Common myeloid progenitor, CD34-positive (primary cell): ENCODE measurements at regions not wholly inside any gene's neighbourhood (a gene's known extent, or its start where the extent isn't known, plus 50 kb on each side); places are given as distances from the start of the nearest gene placed in this dataset.

Experiments
- CTCF ChIA-PET: fragments of 350-600 bp; sonication (Branson Sonifier 250); formaldehyde crosslinking; loops from one replicate; lab custom pipeline; 2021; ENCODE audit warnings: antibody characterized with exemption; lab: Charles Lee
- POLR2A ChIA-PET: fragments of 350-600 bp; sonication (Branson Sonifier 250); formaldehyde crosslinking; loops from one replicate; lab custom pipeline; 2021; ENCODE audit warnings: antibody characterized with exemption; lab: Charles Lee
- DNase-seq, 3 donors: peaks; one replicate each; pipeline versions ENCODE4 v3.0.0 to v3.0.0-alpha.2; 2013
- H3K27ac ChIP-seq, 2 experiments: 1 replicate in 1 of 2; 2 replicates in 1 of 2; pipeline ENCODE4 v1.7.0; 2013; ENCODE audit warnings: inconsistent platforms in 2 of 2, low read length in 2 of 2, mild to moderate bottlenecking in 2 of 2, low read depth in 1 of 2, moderate library complexity in 1 of 2; ENCODE audit not compliant: severe bottlenecking in 2 of 2, insufficient read depth in 1 of 2, poor library complexity in 1 of 2
- H3K27me3 ChIP-seq, 5 experiments: replicated peaks in 2 of 5; 1 replicate in 3 of 5; 2 replicates in 2 of 5; pipeline versions ENCODE4 v1.6.1 to v1.7.0; 2013; ENCODE audit warnings: low read length in 4 of 5, mild to moderate bottlenecking in 2 of 5, moderate library complexity in 2 of 5, inconsistent platforms in 1 of 5; ENCODE audit not compliant: insufficient read depth in 5 of 5, control insufficient read depth in 4 of 5
- H3K36me3 ChIP-seq, 4 experiments: 1 replicate in 2 of 4; 2 replicates in 2 of 4; pipeline versions ENCODE4 v1.6.1 to v1.7.0; 2013; ENCODE audit warnings: low read length in 3 of 4, control low read depth in 1 of 4, mild to moderate bottlenecking in 1 of 4; ENCODE audit not compliant: control insufficient read depth in 4 of 4, insufficient read depth in 4 of 4
- H3K4me1 ChIP-seq, 4 experiments: 1 replicate in 3 of 4; 2 replicates in 1 of 4; pipeline versions ENCODE4 v1.6.1 to v1.7.1; 2013; ENCODE audit warnings: low read length in 3 of 4, mild to moderate bottlenecking in 3 of 4, control low read depth in 1 of 4, inconsistent platforms in 1 of 4, moderate library complexity in 1 of 4; ENCODE audit not compliant: control insufficient read depth in 4 of 4, insufficient read depth in 4 of 4; ENCODE audit errors: control extremely low read depth in 1 of 4
- H3K4me3 ChIP-seq, 7 experiments: 1 replicate in 4 of 7; 2 replicates in 3 of 7; pipeline versions ENCODE4 v1.5.1 to v1.7.0; 2013; ENCODE audit warnings: mild to moderate bottlenecking in 7 of 7, low read length in 6 of 7, moderate library complexity in 6 of 7, inconsistent platforms in 2 of 7, low read depth in 2 of 7, control low read depth in 1 of 7; ENCODE audit not compliant: insufficient read depth in 4 of 7, control insufficient read depth in 1 of 7; ENCODE audit errors: extremely low read depth in 1 of 7
- H3K9me3 ChIP-seq, 5 experiments: 1 replicate in 4 of 5; 2 replicates in 1 of 5; pipeline versions ENCODE4 v1.6.1 to v1.7.1; 2013; ENCODE audit warnings: low read length in 4 of 5, mild to moderate bottlenecking in 2 of 5, inconsistent platforms in 1 of 5, low read depth in 1 of 5, moderate library complexity in 1 of 5; ENCODE audit not compliant: control insufficient read depth in 4 of 5, insufficient read depth in 2 of 5; ENCODE audit errors: control extremely low read depth in 1 of 5
- WGBS: methylation state at CpG from one replicate; pipeline ENCODE4 v1.1.5; 2013; ENCODE audit not compliant: insufficient coverage; 5-methylcytosine and 5-hydroxymethylcytosine counted together

DNA sequence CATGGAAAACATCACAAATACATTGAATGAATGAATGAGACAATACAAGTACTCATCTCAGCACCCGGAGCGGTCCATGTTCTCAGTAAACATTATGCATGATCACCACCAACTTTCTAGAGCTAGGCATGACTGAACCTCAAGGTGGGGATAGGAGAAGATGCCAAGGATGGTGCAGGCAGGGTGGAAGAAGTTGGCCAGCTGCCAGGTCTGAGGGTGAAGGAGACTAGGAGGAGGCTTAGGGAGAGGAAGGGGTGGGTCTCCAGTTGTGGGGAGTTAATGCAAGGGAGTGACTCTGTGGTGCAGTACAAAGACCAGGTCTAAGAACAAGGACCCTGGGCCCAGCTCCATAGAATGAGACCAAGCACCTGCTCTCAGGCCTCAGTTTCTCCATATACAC lies 91.7 kb downstream of the MATN1 start:
- Histone ChIP-seq H3K36me3 (no peaks in the 10 kb centered on the region), H3K27me3 (peaks cover 0 to 2% (median 0%) of the 10 kb centered on the region in 5 experiments), H3K4me1 (no peaks in the 10 kb centered on the region), H3K9me3 (peaks cover 0 to 9% (median 5%) of the 10 kb centered on the region in 5 experiments), H3K4me3 (no peak overlapping the region), H3K27ac (no peak overlapping the region)
- CTCF ChIA-PET, result no interaction called here
- POLR2A ChIA-PET, result no interaction called here
- DNase-seq, result no peak
- WGBS, result 90% methylated on average over 2 of the region's 2 CpGs

GRCh38 chr1:30629501-30629900 lies 93.9 kb downstream of the MATN1 start:
- no peak overlapping the region for H3K4me3 ChIP-seq
- H3K9me3 ChIP-seq, result peaks cover 0 to 9% (median 6%) of the 10 kb centered on the region in 5 experiments
- 93% methylated on average over 5 of the region's 5 CpGs for WGBS
- H3K27me3 ChIP-seq, result peaks cover 0 to 2% (median 0%) of the 10 kb centered on the region in 5 experiments
- no peak overlapping the region for H3K27ac ChIP-seq
- ChIA-PET CTCF (no interaction called here), POLR2A (no interaction called here)
- no peaks in the 10 kb centered on the region for H3K36me3 ChIP-seq
- no peaks in the 10 kb centered on the region for H3K4me1 ChIP-seq
- DNase-seq, result no peak

GRCh38 chr1:30627994-30628393 lies 95.4 kb downstream of the MATN1 start:
- peaks cover 0 to 2% (median 0%) of the 10 kb centered on the region in 5 experiments for H3K27me3 ChIP-seq
- no peaks in the 10 kb centered on the region for H3K4me1 ChIP-seq
- DNase-seq, result no peak
- POLR2A ChIA-PET, result no interaction called here
- CTCF ChIA-PET, result no interaction called here
- no peak overlapping the region for H3K27ac ChIP-seq
- H3K9me3 ChIP-seq, result peaks cover 2 to 15% (median 9%) of the 10 kb centered on the region in 5 experiments
- H3K36me3 ChIP-seq, result no peaks in the 10 kb centered on the region
- no peak overlapping the region for H3K4me3 ChIP-seq
- WGBS, result 75% methylated on average over 2 of the region's 2 CpGs

GRCh38 chr1:30627206-30627605 lies 96.2 kb downstream of the MATN1 start:
- Histone ChIP-seq H3K27ac (no peak overlapping the region), H3K9me3 (peaks cover 5 to 19% (median 9%) of the 10 kb centered on the region in 5 experiments), H3K4me3 (no peak overlapping the region), H3K27me3 (peaks cover 0 to 2% (median 0%) of the 10 kb centered on the region in 5 experiments), H3K36me3 (no peaks in the 10 kb centered on the region), H3K4me1 (no peaks in the 10 kb centered on the region)
- no peak for DNase-seq
- ChIA-PET CTCF (no interaction called here), POLR2A (no interaction called here)
- WGBS, result 100% methylated on average over 1 of the region's 1 CpG

DNA sequence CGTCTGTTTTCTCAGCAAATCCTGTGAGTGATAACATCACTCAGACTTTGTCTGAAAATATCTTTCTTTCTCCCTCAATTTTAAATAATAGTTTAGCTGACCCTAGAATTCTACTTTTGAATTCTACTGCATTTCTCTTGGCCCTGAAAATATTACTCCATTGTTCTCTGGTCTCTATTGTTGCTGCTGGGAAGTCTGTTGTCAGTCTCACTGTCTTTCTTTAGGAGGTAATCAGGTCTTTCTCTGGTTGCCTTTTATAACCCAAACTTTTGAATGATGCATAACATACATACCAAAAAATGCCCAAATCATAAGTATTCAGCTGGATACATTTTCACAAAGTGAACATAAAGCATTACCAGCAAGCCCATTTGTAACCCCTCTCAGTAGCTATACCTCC lies 100.0 kb downstream of the MATN1 start:
- Histone ChIP-seq H3K27ac (no peak overlapping the region), H3K4me3 (no peak overlapping the region), H3K4me1 (no peaks in the 10 kb centered on the region), H3K9me3 (peaks cover 5 to 19% (median 9%) of the 10 kb centered on the region in 5 experiments), H3K27me3 (peaks cover 0 to 5% (median 0%) of the 10 kb centered on the region in 5 experiments), H3K36me3 (no peaks in the 10 kb centered on the region)
- ChIA-PET CTCF (no interaction called here), POLR2A (no interaction called here)
- DNase-seq, result no peak
- WGBS, result 100% methylated on average over 1 of the region's 1 CpG

- CTCF ChIA-PET, result no interaction called here
- POLR2A ChIA-PET, result no interaction called here
- no peak overlapping the region for H3K27ac ChIP-seq
- 97% methylated on average over 3 of the region's 4 CpGs for WGBS
- H3K36me3 ChIP-seq, result no peaks in the 10 kb centered on the region
- no peak for DNase-seq
- H3K4me1 ChIP-seq, result no peaks in the 10 kb centered on the region
- peaks cover 0 to 10% (median 6%) of the 10 kb centered on the region in 5 experiments for H3K9me3 ChIP-seq
- H3K27me3 ChIP-seq, result peaks cover 0 to 6% (median 0%) of the 10 kb centered on the region in 5 experiments
- H3K4me3 ChIP-seq, result no peak overlapping the region
Measured at GRCh38 chr1:30619619-30620018, 103.8 kb downstream of the MATN1 start.

GRCh38 chr1:30618335-30618747 lies 105.0 kb downstream of the MATN1 start:
- no peaks in the 10 kb centered on the region for H3K4me1 ChIP-seq
- no peak overlapping the region for H3K27ac ChIP-seq
- ChIA-PET CTCF (no interaction called here), POLR2A (no interaction called here)
- 66% methylated on average over 3 of the region's 6 CpGs for WGBS
- no peaks in the 10 kb centered on the region for H3K36me3 ChIP-seq
- no peak overlapping the region for H3K4me3 ChIP-seq
- no peak for DNase-seq
- peaks cover 0 to 6% (median 0%) of the 10 kb centered on the region in 5 experiments for H3K27me3 ChIP-seq
- peaks cover 0 to 7% (median 5%) of the 10 kb centered on the region in 5 experiments for H3K9me3 ChIP-seq
